Fibroblast of lung (primary cell): ENCODE measurements at regions not wholly inside any gene's neighbourhood (a gene's known extent, or its start where the extent isn't known, plus 50 kb on each side); places are given as distances from the start of the nearest gene placed in this dataset.

ENCODE experiments used
- EZH2 ChIP-seq: IDR thresholded peaks from 2 replicates; pipeline ENCODE4 v1.5.1; 2012; ENCODE audit warnings: low read length, control low read depth, mild to moderate bottlenecking; ENCODE audit errors: missing control alignments
- TF ChIP-seq, protein P1 (sequence below), 2 donors: IDR thresholded peaks in 1 of 2; conservative IDR thresholded peaks in 1 of 2; 1 replicate in 1 of 2; 2 replicates in 1 of 2; pipeline ENCODE4 v1.5.1; 2011 to 2012; ENCODE audit warnings: low read length in 2 of 2, control low read depth in 1 of 2, inconsistent platforms in 1 of 2, low read depth in 1 of 2, mild to moderate bottlenecking in 1 of 2

DNA sequence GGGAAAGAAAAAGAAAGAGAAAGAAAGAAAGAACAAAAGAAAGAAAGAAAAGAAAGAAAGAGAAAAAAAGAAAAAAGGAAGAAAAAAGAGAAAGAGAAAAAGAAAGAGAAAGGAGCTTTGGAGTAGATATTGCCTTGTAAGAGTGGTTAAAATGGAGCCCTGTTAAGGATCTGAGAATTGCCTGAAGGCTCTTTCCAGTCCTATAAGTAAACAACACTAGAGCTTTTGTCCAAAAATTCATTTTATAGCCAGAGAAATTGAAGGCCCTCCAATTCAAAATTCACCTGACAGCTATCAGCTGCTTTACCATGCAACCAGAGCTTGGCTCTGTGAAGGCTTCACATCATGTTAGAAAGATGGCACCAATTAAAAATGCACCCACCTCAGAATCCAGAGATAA, 102.1 kb upstream of the FRMD4B start:
- TF ChIP-seq, protein P1, sequence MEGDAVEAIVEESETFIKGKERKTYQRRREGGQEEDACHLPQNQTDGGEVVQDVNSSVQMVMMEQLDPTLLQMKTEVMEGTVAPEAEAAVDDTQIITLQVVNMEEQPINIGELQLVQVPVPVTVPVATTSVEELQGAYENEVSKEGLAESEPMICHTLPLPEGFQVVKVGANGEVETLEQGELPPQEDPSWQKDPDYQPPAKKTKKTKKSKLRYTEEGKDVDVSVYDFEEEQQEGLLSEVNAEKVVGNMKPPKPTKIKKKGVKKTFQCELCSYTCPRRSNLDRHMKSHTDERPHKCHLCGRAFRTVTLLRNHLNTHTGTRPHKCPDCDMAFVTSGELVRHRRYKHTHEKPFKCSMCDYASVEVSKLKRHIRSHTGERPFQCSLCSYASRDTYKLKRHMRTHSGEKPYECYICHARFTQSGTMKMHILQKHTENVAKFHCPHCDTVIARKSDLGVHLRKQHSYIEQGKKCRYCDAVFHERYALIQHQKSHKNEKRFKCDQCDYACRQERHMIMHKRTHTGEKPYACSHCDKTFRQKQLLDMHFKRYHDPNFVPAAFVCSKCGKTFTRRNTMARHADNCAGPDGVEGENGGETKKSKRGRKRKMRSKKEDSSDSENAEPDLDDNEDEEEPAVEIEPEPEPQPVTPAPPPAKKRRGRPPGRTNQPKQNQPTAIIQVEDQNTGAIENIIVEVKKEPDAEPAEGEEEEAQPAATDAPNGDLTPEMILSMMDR (conservative IDR thresholded peaks at IDR 0.05 in 1 of 2, IDR thresholded peaks at IDR 0.05 in 1 of 2; ENCODE audit: low read depth in 1 of 2, low read length in 2 of 2): no peak
- no peak for TF ChIP-seq EZH2
